GM23248 (cell line): ENCODE measurements at regions not wholly inside any gene's neighbourhood (a gene's known extent, or its start where the extent isn't known, plus 50 kb on each side); places are given as distances from the start of the nearest gene placed in this dataset.

Experiments
- DNase-seq: peaks from one replicate; pipeline ENCODE4 v3.0.0-alpha.2; 2015
- H2AFZ ChIP-seq: fragments of 200-600 bp; sonication (generic); 2 replicates; pipeline ENCODE4 v1.6.1; 2016; ENCODE audit warnings: antibody characterized with exemption
- H3F3A ChIP-seq: fragments of 200-600 bp; sonication (generic); 2 replicates; pipeline ENCODE4 v1.6.1; 2016; ENCODE audit warnings: mild to moderate bottlenecking, antibody characterized with exemption, mixed run types; ENCODE audit not compliant: insufficient read depth
- H3K27ac ChIP-seq: fragments of 200-600 bp; sonication (generic); 2 replicates; pipeline ENCODE4 v1.5.1; 2016; ENCODE audit warnings: mild to moderate bottlenecking
- H3K27me3 ChIP-seq: fragments of 200-600 bp; sonication (generic); replicated peaks from 2 replicates; pipeline ENCODE4 v1.6.1; 2016; ENCODE audit warnings: mild to moderate bottlenecking; ENCODE audit not compliant: insufficient read depth
- H3K36me3 ChIP-seq: fragments of 200-600 bp; sonication (generic); 2 replicates; pipeline ENCODE4 v1.6.1; 2016; ENCODE audit warnings: low read depth, mild to moderate bottlenecking
- H3K4me1 ChIP-seq: fragments of 200-600 bp; sonication (generic); 2 replicates; pipeline ENCODE4 v1.6.1; 2016; ENCODE audit warnings: mild to moderate bottlenecking; ENCODE audit not compliant: insufficient read depth
- H3K4me2 ChIP-seq: fragments of 200-600 bp; sonication (generic); one replicate; pipeline ENCODE4 v1.6.1; 2016; ENCODE audit warnings: mild to moderate bottlenecking; ENCODE audit not compliant: unreplicated experiment
- H3K4me3 ChIP-seq: fragments of 200-600 bp; sonication (generic); 2 replicates; pipeline ENCODE4 v1.5.1; 2016; ENCODE audit warnings: mild to moderate bottlenecking
- H3K79me2 ChIP-seq: fragments of 200-600 bp; sonication (generic); 2 replicates; pipeline ENCODE4 v1.6.1; 2016; ENCODE audit warnings: mild to moderate bottlenecking; ENCODE audit not compliant: insufficient read depth
- H3K9ac ChIP-seq: fragments of 200-600 bp; sonication (generic); 2 replicates; pipeline ENCODE4 v1.6.1; 2016; ENCODE audit warnings: mild to moderate bottlenecking
- H3K9me2 ChIP-seq: fragments of 200-600 bp; sonication (generic); 2 replicates; pipeline ENCODE4 v1.6.1; 2016; ENCODE audit warnings: mixed run types, mild to moderate bottlenecking, moderate library complexity; ENCODE audit not compliant: insufficient read depth
- H3K9me3 ChIP-seq: fragments of 200-600 bp; sonication (generic); one replicate; pipeline ENCODE4 v1.6.1; 2017; ENCODE audit warnings: low read depth
- H4K20me1 ChIP-seq: fragments of 200-600 bp; sonication (generic); 2 replicates; pipeline ENCODE4 v1.6.0; 2016; ENCODE audit not compliant: insufficient read depth
- EZH2 ChIP-seq: fragments of 200-600 bp; sonication (generic); IDR thresholded peaks from 2 replicates; pipeline ENCODE4 v1.6.1; 2018; ENCODE audit warnings: antibody characterized with exemption, mild to moderate bottlenecking; ENCODE audit not compliant: insufficient read depth, poor library complexity, severe bottlenecking
- EZH2phosphoT487 ChIP-seq: fragments of 200-600 bp; sonication (generic); IDR thresholded peaks from 2 replicates; pipeline ENCODE4 v1.6.1; 2018; ENCODE audit warnings: antibody characterized with exemption, moderate library complexity, mild to moderate bottlenecking, low read depth; ENCODE audit not compliant: insufficient read depth
- WGBS, 2 experiments: methylation state at CpG; one replicate each; pipeline ENCODE4 v1.1.6; 2015 to 2017; ENCODE audit warnings: low lambda C conversion rate in 2 of 2, low coverage in 1 of 2; ENCODE audit errors: missing lambda C conversion rate in 2 of 2; 5-methylcytosine and 5-hydroxymethylcytosine counted together
- in situ Hi-C: fragments of 300-500 bp; cut with MboI; formaldehyde crosslinking; loops from 2 replicates; pipeline ENCODE4 v1.15.0; 2020

DNA sequence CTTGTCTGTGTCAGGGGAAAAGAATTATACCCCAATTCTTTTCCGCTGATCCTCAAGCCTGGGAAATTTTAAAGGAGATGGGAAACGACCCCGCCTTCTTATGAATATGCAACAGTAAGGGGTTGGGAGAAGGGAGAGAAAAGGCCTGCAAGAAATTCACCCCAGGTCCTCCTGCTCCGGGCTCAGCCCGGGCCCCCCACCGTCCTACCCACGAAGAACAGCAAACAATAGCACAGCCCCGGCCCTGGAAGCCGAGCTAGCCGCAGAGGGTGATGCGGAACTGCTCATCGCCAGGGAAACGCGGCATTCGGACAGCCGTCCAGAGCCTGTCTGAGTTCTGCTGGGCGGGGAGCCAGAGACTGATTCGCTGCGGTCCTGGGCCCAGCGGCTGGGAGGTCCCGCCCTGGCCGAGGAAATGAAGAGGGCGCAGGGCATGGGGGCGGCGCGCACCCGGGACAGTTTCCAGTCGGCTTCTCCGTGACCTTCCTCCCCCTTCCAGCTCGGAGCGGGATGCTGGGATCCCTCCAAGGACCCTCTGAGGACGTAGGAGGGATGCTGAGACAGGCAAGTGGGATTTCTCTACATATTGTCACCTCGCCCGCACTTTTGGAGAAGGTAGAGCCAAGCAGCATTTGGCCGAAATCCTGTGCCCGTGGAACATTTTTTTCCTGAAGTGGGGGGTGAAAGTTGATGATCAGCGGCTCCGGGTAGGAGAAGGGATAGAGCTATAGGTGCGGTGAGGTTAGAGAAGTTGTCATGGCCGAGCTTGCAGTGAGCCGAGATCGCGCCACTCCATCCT, 82.3 kb upstream of the C1QTNF9B start:
- peak; percentile 95 for DNase-seq
- Histone ChIP-seq H3K4me2 (peak overlapping the region; percentile 99), H3K9me2 (no peaks in the 10 kb centered on the region), H3K79me2 (no peaks in the 10 kb centered on the region), H3K9me3 (no peaks in the 10 kb centered on the region), H3K9ac (peak overlapping the region; percentile 97), H3K27ac (peak overlapping the region; percentile 94), H3K4me3 (peak overlapping the region; percentile 94), H2AFZ (peak overlapping the region; percentile 93), H4K20me1 (no peaks in the 10 kb centered on the region), H3F3A (no peaks in the 10 kb centered on the region), H3K4me1 (0 out of 2 replicates have a peak, but pooled peaks cover 9% of the 10 kb centered on the region), H3K36me3 (no peaks in the 10 kb centered on the region), H3K27me3 (no peaks in the 10 kb centered on the region)
- WGBS, 2 experiments = 2 to 4% methylated on average over 41 to 43 of the region's 43 CpGs
- in situ Hi-C loops = no loop called here
- TF ChIP-seq EZH2phosphoT487 = no peak
- no peak for TF ChIP-seq EZH2

DNA sequence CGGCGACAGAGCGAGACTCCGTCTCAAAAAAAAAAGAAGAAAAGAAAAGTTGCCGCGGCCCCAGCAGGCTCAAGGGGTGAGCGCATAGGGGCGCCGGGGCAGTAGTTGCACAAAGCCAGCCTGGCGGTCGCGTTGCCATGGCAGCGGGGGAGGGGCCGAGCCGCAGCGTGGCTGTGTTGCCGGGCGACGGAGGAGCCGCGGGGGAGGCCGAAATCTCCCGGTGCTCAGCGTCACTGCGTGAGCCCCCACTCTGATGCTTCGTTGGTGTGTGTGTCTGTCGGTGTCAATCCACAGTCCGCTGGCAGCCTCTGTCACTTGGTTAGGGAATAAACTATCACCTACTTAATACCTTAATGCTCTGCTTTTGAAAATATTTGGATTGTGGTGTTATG, 82.9 kb upstream of the C1QTNF9B start:
- no peaks in the 10 kb centered on the region for H3K27me3 ChIP-seq
- peak overlapping the region; percentile 97 for H3K9ac ChIP-seq
- WGBS, 2 experiments = 4 to 5% methylated on average over 19 to 28 of the region's 28 CpGs
- H4K20me1 ChIP-seq = no peaks in the 10 kb centered on the region
- H3K4me3 ChIP-seq = peak overlapping the region; percentile 94
- 0 out of 2 replicates have a peak, but pooled peaks cover 9% of the 10 kb centered on the region for H3K4me1 ChIP-seq
- TF ChIP-seq EZH2phosphoT487 (no peak), EZH2 (no peak)
- peak overlapping the region; percentile 99 for H3K4me2 ChIP-seq
- peak; percentile 95 for DNase-seq
- in situ Hi-C loops = no loop called here
- no peaks in the 10 kb centered on the region for H3K79me2 ChIP-seq
- peak overlapping the region; percentile 94 for H3K27ac ChIP-seq
- no peaks in the 10 kb centered on the region for H3K36me3 ChIP-seq
- no peaks in the 10 kb centered on the region for H3F3A ChIP-seq
- H3K9me2 ChIP-seq = no peaks in the 10 kb centered on the region
- H2AFZ ChIP-seq = peak overlapping the region; percentile 93
- H3K9me3 ChIP-seq = no peaks in the 10 kb centered on the region

DNA sequence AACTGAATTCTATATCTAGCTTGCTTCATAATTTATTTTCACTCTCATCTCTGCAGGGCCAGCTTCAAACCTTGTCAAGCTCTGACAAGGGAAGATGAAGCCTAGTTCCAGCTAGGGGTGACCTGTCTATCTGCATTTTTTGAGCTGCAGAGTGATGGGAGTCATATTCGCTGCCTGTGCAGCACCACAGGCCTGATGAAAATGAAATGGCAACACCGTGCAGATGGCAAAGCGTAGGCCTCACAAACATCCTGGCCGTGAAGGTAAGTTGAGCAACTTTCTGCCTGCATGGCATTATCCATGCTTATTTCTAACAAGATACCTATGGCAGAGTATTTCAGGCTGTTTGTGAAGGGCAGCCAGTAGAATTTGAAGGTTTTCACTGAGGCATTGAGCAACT, 86.4 kb upstream of the C1QTNF9B start:
- no peak overlapping the region for H2AFZ ChIP-seq
- H3F3A ChIP-seq = peaks cover 10% of the 10 kb centered on the region
- no peaks in the 10 kb centered on the region for H3K9me2 ChIP-seq
- H3K4me1 ChIP-seq = peaks cover 23% of the 10 kb centered on the region; the same call in 1 of the 2 replicates
- H3K4me2 ChIP-seq = no peak overlapping the region
- H3K27me3 ChIP-seq = no peaks in the 10 kb centered on the region
- no peaks in the 10 kb centered on the region for H3K36me3 ChIP-seq
- no peak for DNase-seq
- no peaks in the 10 kb centered on the region for H3K9me3 ChIP-seq
- TF ChIP-seq EZH2 (no peak), EZH2phosphoT487 (no peak)
- H3K27ac ChIP-seq = no peak overlapping the region
- no peak overlapping the region for H3K4me3 ChIP-seq
- WGBS, 2 experiments = 93 to 97% methylated on average over 4 of the region's 4 CpGs
- H4K20me1 ChIP-seq = no peaks in the 10 kb centered on the region
- H3K79me2 ChIP-seq = no peaks in the 10 kb centered on the region
- no peak overlapping the region for H3K9ac ChIP-seq
- in situ Hi-C loops = no loop called here

DNA sequence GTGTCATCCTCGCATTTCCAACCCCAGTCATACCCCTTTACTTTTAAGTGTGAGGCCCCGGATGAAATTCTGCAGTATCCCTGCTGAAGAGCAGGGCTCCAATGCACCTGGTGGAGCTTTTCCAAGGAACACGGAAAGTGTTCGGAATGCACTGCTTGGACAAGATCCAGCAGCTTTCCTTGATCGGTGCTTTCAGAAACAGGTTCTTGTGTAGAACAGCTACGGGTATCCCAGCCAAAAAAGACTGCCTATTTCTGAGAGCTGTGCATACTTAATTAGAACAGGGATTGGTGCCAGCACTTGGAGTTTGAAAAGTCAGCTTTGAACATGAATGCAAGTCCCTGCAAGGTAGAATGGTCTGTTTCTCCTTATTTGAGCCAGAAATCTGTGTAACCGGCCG, 87.2 kb upstream of the C1QTNF9B start:
- Histone ChIP-seq H3K9me2 (no peaks in the 10 kb centered on the region), H3K4me1 (peaks cover 21% of the 10 kb centered on the region; the same call in 1 of the 2 replicates), H3K27me3 (no peaks in the 10 kb centered on the region), H3F3A (peaks cover 10% of the 10 kb centered on the region), H3K4me3 (no peak overlapping the region), H3K9ac (no peak overlapping the region), H2AFZ (no peak overlapping the region), H3K36me3 (no peaks in the 10 kb centered on the region), H3K27ac (no peak overlapping the region), H4K20me1 (no peaks in the 10 kb centered on the region), H3K79me2 (no peaks in the 10 kb centered on the region), H3K4me2 (no peak overlapping the region), H3K9me3 (no peaks in the 10 kb centered on the region)
- TF ChIP-seq EZH2 (no peak), EZH2phosphoT487 (no peak)
- 46 to 52% methylated on average over 8 of the region's 8 CpGs for WGBS, 2 experiments
- in situ Hi-C loops = no loop called here
- DNase-seq = no peak
